Choroid plexus epithelial cell (primary cell): ENCODE measurements at regions not wholly inside any gene's neighbourhood (a gene's known extent, or its start where the extent isn't known, plus 50 kb on each side); places are given as distances from the start of the nearest gene placed in this dataset.
"Not testable (repeated sequence)": the region's sequence is repeated elsewhere in the genome, so short reads cannot be mapped to it uniquely, and the experiment has no call there.

ENCODE experiments used
- DNase-seq: peaks from one replicate; pipeline ENCODE4 v3.0.0-alpha.2; 2010; ENCODE audit warnings: low read depth
- H3K4me3 ChIP-seq: 2 replicates; pipeline ENCODE4 v1.5.1; 2011; ENCODE audit warnings: low read depth, mild to moderate bottlenecking, control low read depth, low read length, moderate library complexity
- CTCF ChIP-seq: conservative IDR thresholded peaks from 2 replicates; pipeline ENCODE4 v1.5.1; 2011; ENCODE audit warnings: low read depth, mild to moderate bottlenecking, control low read depth, inconsistent platforms, low read length, moderate library complexity

- DNase-seq, result no peak
- TF ChIP-seq CTCF, result no peak
- H3K4me3 ChIP-seq, result no peak overlapping the region
Observed at GRCh38 chr13:88257706-88258105, 586.5 kb downstream of the SLITRK5 start.

- no peak for DNase-seq
- no peak overlapping the region for H3K4me3 ChIP-seq
- TF ChIP-seq CTCF, result no peak
Observed at GRCh38 chr13:88263808-88264207, 592.6 kb downstream of the SLITRK5 start.

- no peak for DNase-seq
- TF ChIP-seq CTCF, result no peak
Observed at GRCh38 chr13:88281841-88282240, 610.7 kb downstream of the SLITRK5 start.

GRCh38 chr13:88285329-88285728, 614.2 kb downstream of the SLITRK5 start:
- no peak for TF ChIP-seq CTCF
- no peak for DNase-seq
- no peak overlapping the region for H3K4me3 ChIP-seq

More at GRCh38 chr13:88281841-88282240, 610.7 kb downstream of the SLITRK5 start:
- H3K4me3 ChIP-seq, result no peak overlapping the region

- no peak for DNase-seq
- no peak for TF ChIP-seq CTCF
- H3K4me3 ChIP-seq, result no peak overlapping the region
Observed at GRCh38 chr13:88288326-88288725, 617.2 kb downstream of the SLITRK5 start.

GRCh38 chr13:88291731-88292130, 620.6 kb downstream of the SLITRK5 start:
- DNase-seq, result not testable (repeated sequence)

GRCh38 chr13:88294368-88294767, 623.2 kb downstream of the SLITRK5 start:
- no peak for DNase-seq
- no peak overlapping the region for H3K4me3 ChIP-seq
- no peak for TF ChIP-seq CTCF

More at GRCh38 chr13:88291731-88292130, 620.6 kb downstream of the SLITRK5 start:
- H3K4me3 ChIP-seq, result not testable (repeated sequence)

- no peak for TF ChIP-seq CTCF
- H3K4me3 ChIP-seq, result no peak overlapping the region
- DNase-seq, result no peak
Observed at GRCh38 chr13:88303157-88303556, 632.0 kb downstream of the SLITRK5 start.
